HCT116 (cell line): ENCODE measurements at regions not wholly inside any gene's neighbourhood (a gene's known extent, or its start where the extent isn't known, plus 50 kb on each side); places are given as distances from the start of the nearest gene placed in this dataset.

Experiments
- CTCF ChIP-seq, 3 experiments: fragments of 200-600 bp in 1 of 3; sonication (generic) in 1 of 3; IDR thresholded peaks in 2 of 3; conservative IDR thresholded peaks in 1 of 3; 2 replicates each; pipeline ENCODE4 v1.5.1; 2012 to 2017; ENCODE audit warnings: low read depth in 2 of 3, low read length in 2 of 3, antibody characterized with exemption in 1 of 3, borderline replicate concordance in 1 of 3, control low read depth in 1 of 3, mild to moderate bottlenecking in 1 of 3, mixed read lengths in 1 of 3, mixed run types in 1 of 3, moderate library complexity in 1 of 3; ENCODE audit not compliant: insufficient read depth in 1 of 3
- EGR1 ChIP-seq: IDR thresholded peaks from 2 replicates; pipeline ENCODE4 v1.6.1; 2012; ENCODE audit warnings: low read depth
- EZH2 ChIP-seq: fragments of 200-600 bp; sonication (generic); IDR thresholded peaks from 2 replicates; pipeline ENCODE4 v1.6.1; 2017; ENCODE audit warnings: antibody characterized with exemption, mixed run types
- EZH2phosphoT487 ChIP-seq: fragments of 200-600 bp; IDR thresholded peaks from 2 replicates; pipeline ENCODE4 v1.6.1; 2018; ENCODE audit warnings: antibody characterized with exemption, borderline replicate concordance
- FOSL1 ChIP-seq: IDR thresholded peaks from 2 replicates; pipeline ENCODE4 v1.6.1; 2012; ENCODE audit warnings: low read depth
- POLR2A ChIP-seq: IDR thresholded peaks from 2 replicates; pipeline ENCODE4 v1.7.0; 2011; ENCODE audit warnings: borderline replicate concordance; ENCODE audit not compliant: insufficient read depth, insufficient read length; ENCODE audit errors: extremely low read depth
- POLR2AphosphoS5 ChIP-seq: IDR thresholded peaks from 2 replicates; pipeline ENCODE4 v1.6.1; 2011; ENCODE audit warnings: mild to moderate bottlenecking, low read depth, low read length, moderate library complexity
- RAD21 ChIP-seq: IDR thresholded peaks from 2 replicates; pipeline ENCODE4 v1.6.1; 2012; ENCODE audit warnings: low read depth, mild to moderate bottlenecking
- SIN3A ChIP-seq: IDR thresholded peaks from 2 replicates; pipeline ENCODE4 v1.6.1; 2012; ENCODE audit warnings: low read depth
- SP1 ChIP-seq: IDR thresholded peaks from 2 replicates; pipeline ENCODE4 v1.6.1; 2012; ENCODE audit warnings: low read depth
- ZFX ChIP-seq: fragments of 450-650 bp; IDR thresholded peaks from 2 replicates; pipeline ENCODE4 v1.6.1; 2017
- ZNF274 ChIP-seq: fragments of 200-500 bp; sonication (Bioruptor generic); IDR thresholded peaks from 2 replicates; pipeline ENCODE4 v1.6.1; 2014; ENCODE audit warnings: mild to moderate bottlenecking, low read depth, low read length, inconsistent platforms
- TF ChIP-seq, protein P1 (sequence below): IDR thresholded peaks from 2 replicates; pipeline ENCODE4 v1.6.1; 2012
- TF ChIP-seq, protein P2 (sequence below): IDR thresholded peaks from 2 replicates; pipeline ENCODE4 v1.6.1; 2012

- TF ChIP-seq POLR2A (no peak), EGR1 (no peak), CTCF (IDR thresholded peaks at IDR 0.05 in 2 of 3, conservative IDR thresholded peaks at IDR 0.05 in 1 of 3; ENCODE audit: borderline replicate concordance in 1 of 3, insufficient read depth in 1 of 3, low read depth in 2 of 3, low read length in 2 of 3) (no peak), RAD21 (no peak), ZNF274 (no peak), POLR2AphosphoS5 (no peak), SIN3A (no peak), EZH2phosphoT487 (no peak), SP1 (no peak), EZH2 (no peak), FOSL1 (no peak), ZFX (no peak)
- TF ChIP-seq, protein P1, sequence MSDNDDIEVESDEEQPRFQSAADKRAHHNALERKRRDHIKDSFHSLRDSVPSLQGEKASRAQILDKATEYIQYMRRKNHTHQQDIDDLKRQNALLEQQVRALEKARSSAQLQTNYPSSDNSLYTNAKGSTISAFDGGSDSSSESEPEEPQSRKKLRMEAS = no peak
- TF ChIP-seq, protein P2, sequence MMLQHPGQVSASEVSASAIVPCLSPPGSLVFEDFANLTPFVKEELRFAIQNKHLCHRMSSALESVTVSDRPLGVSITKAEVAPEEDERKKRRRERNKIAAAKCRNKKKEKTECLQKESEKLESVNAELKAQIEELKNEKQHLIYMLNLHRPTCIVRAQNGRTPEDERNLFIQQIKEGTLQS = no peak
Observed at GRCh38 chr4:18981234-18981615, 959.7 kb upstream of the LCORL start.
